DOHH2 (cell line): ENCODE measurements at regions not wholly inside any gene's neighbourhood (a gene's known extent, or its start where the extent isn't known, plus 50 kb on each side); places are given as distances from the start of the nearest gene placed in this dataset.

ENCODE experiments used
- EZH2phosphoT487 ChIP-seq: fragments of 200-600 bp; sonication (generic); IDR thresholded peaks from 2 replicates; pipeline ENCODE4 v1.6.1; 2017; ENCODE audit warnings: borderline replicate concordance, mild to moderate bottlenecking, antibody characterized with exemption, low read length, moderate library complexity, mixed read lengths
- TF ChIP-seq, protein P1 (sequence below): fragments of 200-600 bp; sonication (generic); IDR thresholded peaks from one replicate; pipeline ENCODE4 v1.5.1; 2014; ENCODE audit warnings: antibody characterized with exemption, mild to moderate bottlenecking, low read depth, low read length; ENCODE audit not compliant: poor library complexity, severe bottlenecking

DNA sequence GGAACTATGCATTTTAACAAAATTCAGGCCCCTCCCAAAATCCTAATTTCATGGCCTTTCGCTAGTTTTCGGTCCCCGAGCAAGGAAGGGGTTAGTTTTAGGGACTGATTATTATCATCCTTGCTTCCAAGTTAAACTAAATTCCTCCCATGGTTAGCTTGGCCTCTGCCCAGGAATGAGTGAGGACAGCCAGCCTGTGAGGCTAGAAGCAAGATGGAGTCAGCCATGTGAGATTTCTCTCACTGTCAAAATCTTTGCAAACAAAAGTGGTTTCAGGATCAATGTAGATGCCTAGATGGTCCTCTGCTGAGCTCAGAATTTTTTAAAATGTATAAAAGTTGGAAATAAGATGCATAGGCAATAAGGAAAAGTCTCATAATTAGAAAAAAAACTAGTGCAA lies 208.9 kb downstream of the RSL24D1 start:
- TF ChIP-seq, protein P1, sequence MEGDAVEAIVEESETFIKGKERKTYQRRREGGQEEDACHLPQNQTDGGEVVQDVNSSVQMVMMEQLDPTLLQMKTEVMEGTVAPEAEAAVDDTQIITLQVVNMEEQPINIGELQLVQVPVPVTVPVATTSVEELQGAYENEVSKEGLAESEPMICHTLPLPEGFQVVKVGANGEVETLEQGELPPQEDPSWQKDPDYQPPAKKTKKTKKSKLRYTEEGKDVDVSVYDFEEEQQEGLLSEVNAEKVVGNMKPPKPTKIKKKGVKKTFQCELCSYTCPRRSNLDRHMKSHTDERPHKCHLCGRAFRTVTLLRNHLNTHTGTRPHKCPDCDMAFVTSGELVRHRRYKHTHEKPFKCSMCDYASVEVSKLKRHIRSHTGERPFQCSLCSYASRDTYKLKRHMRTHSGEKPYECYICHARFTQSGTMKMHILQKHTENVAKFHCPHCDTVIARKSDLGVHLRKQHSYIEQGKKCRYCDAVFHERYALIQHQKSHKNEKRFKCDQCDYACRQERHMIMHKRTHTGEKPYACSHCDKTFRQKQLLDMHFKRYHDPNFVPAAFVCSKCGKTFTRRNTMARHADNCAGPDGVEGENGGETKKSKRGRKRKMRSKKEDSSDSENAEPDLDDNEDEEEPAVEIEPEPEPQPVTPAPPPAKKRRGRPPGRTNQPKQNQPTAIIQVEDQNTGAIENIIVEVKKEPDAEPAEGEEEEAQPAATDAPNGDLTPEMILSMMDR = no peak
- no peak for TF ChIP-seq EZH2phosphoT487
